GM12878 (cell line): ENCODE measurements at regions not wholly inside any gene's neighbourhood (a gene's known extent, or its start where the extent isn't known, plus 50 kb on each side); places are given as distances from the start of the nearest gene placed in this dataset.
A peak's percentile ranks its signal among the peaks of the same experiment; 100 is the strongest.

Source experiments
- ATAC-seq: fragments of 200-7000 bp; cut with Tn5 transposase; 3 replicates; pipeline ENCODE4 v1.9.1; 2020; ENCODE audit warnings: mild to moderate bottlenecking, moderate library complexity
- BruUV-seq: library from RNA; stranded (reverse); fragments of 400-500 nt; replicated peaks from 2 replicates; lab custom pipeline; 2021; lab: Mats Ljungman, UMichigan
- CTCF ChIA-PET: fragments of 300-600 bp; sonication (Branson Sonifier 250); formaldehyde crosslinking; extraction: SDS; loops from one replicate; lab custom pipeline; 2021; ENCODE audit warnings: inconsistent platforms; lab: Yijun Ruan, JAX
- POLR2A ChIA-PET: fragments of 350-600 bp; formaldehyde crosslinking; extraction: SDS; loops from one replicate; lab custom pipeline; 2021; ENCODE audit warnings: inconsistent platforms; lab: Charles Lee
- RAD21 ChIA-PET: fragments of 300-600 bp; sonication (Branson Sonifier 250); formaldehyde crosslinking; loops from one replicate; lab custom pipeline; 2023; ENCODE audit warnings: antibody characterized with exemption; ENCODE audit not compliant: unreplicated experiment; lab: Charles Lee
- SMC1A ChIA-PET: fragments of 300-600 bp; sonication (Branson Sonifier 250); formaldehyde crosslinking; loops from one replicate; lab custom pipeline; 2023; ENCODE audit not compliant: unreplicated experiment, uncharacterized antibody; lab: Charles Lee
- DNase-seq: peaks from one replicate; pipeline ENCODE4 v3.0.0-alpha.2; 2011; ENCODE audit warnings: low read depth, low spot score
- FAIRE-seq: peaks from 3 replicates; lab custom pipeline; 2011; peaks lifted over from hg19 to GRCh38; lab: Jason Lieb, UNC
- H2AFZ ChIP-seq: 2 replicates; pipeline ENCODE4 v1.6.0; 2011; ENCODE audit warnings: low read depth, low read length, control low read depth; ENCODE audit not compliant: control insufficient read depth
- H3K27ac ChIP-seq: 2 replicates; pipeline ENCODE4 v1.5.1; 2011; ENCODE audit warnings: control low read depth; ENCODE audit not compliant: control insufficient read depth, insufficient read depth
- H3K27me3 ChIP-seq, 2 experiments: replicated peaks in 1 of 2; 2 replicates each; pipeline versions ENCODE4 v1.6.0 to v1.6.1; 2011; ENCODE audit warnings: low read length in 1 of 2; ENCODE audit not compliant: control insufficient read depth in 2 of 2, insufficient read depth in 2 of 2
- H3K36me3 ChIP-seq, 2 experiments: 2 replicates each; pipeline ENCODE4 v1.5.1; 2011; ENCODE audit warnings: low read length in 1 of 2; ENCODE audit not compliant: control insufficient read depth in 2 of 2, insufficient read depth in 2 of 2
- H3K4me1 ChIP-seq: 2 replicates; pipeline ENCODE4 v1.6.1; 2011; ENCODE audit warnings: mild to moderate bottlenecking, low read length, moderate library complexity, mixed read lengths; ENCODE audit not compliant: control insufficient read depth, insufficient read depth
- H3K4me2 ChIP-seq: 2 replicates; pipeline ENCODE4 v1.6.0; 2011; ENCODE audit warnings: control low read depth; ENCODE audit not compliant: control insufficient read depth, insufficient read depth
- H3K4me3 ChIP-seq: fragments of 200-600 bp; sonication (generic); 2 replicates; pipeline ENCODE4 v1.5.1; 2016
- H3K79me2 ChIP-seq: 2 replicates; pipeline ENCODE4 v1.6.0; 2011; ENCODE audit warnings: low read length; ENCODE audit not compliant: control insufficient read depth, insufficient read depth
- H3K9ac ChIP-seq: 2 replicates; pipeline ENCODE4 v1.8.0; 2011; ENCODE audit warnings: low read length, control low read depth, mixed read lengths; ENCODE audit not compliant: control insufficient read depth, insufficient read depth
- H3K9me3 ChIP-seq: replicated peaks from 3 replicates; pipeline ENCODE4 v1.5.1; 2011; ENCODE audit warnings: mild to moderate bottlenecking, low read length; ENCODE audit not compliant: control insufficient read depth, insufficient read depth
- H4K20me1 ChIP-seq: 2 replicates; pipeline ENCODE4 v1.6.0; 2011; ENCODE audit not compliant: control insufficient read depth, insufficient read depth
- BHLHE40 ChIP-seq, 2 experiments: fragments of 450-650 bp in 1 of 2; IDR thresholded peaks; 2 replicates each; pipeline ENCODE4 v1.6.1; 2011 to 2017; ENCODE audit warnings: low read depth in 2 of 2, borderline replicate concordance in 1 of 2, improper control_type of control experiment in 1 of 2, low read length in 1 of 2, mild to moderate bottlenecking in 1 of 2
- CBX5 ChIP-seq: sonication (generic); IDR thresholded peaks from 2 replicates; pipeline ENCODE4 v1.6.1; 2016; ENCODE audit warnings: low read depth, moderate library complexity, mild to moderate bottlenecking, inconsistent platforms
- DPF2 ChIP-seq: fragments of 450-650 bp; IDR thresholded peaks from 2 replicates; pipeline ENCODE4 v1.6.1; 2017; ENCODE audit warnings: mild to moderate bottlenecking
- MTA2 ChIP-seq: fragments of 450-650 bp; IDR thresholded peaks from 2 replicates; pipeline ENCODE4 v1.6.1; 2016; ENCODE audit warnings: low read depth, mild to moderate bottlenecking, moderate library complexity
- NFIC ChIP-seq: IDR thresholded peaks from 2 replicates; pipeline ENCODE4 v1.6.1; 2012; ENCODE audit warnings: low read depth, mild to moderate bottlenecking, inconsistent platforms, low read length, moderate library complexity
- NFXL1 ChIP-seq: fragments of 450-650 bp; IDR thresholded peaks from 2 replicates; pipeline ENCODE4 v1.6.1; 2017; ENCODE audit warnings: antibody characterized with exemption, mild to moderate bottlenecking, borderline replicate concordance
- SIX5 ChIP-seq: IDR thresholded peaks from 2 replicates; pipeline ENCODE4 v1.6.1; 2011; ENCODE audit warnings: mild to moderate bottlenecking, low read depth, low read length, moderate library complexity; ENCODE audit not compliant: severe bottlenecking
- SMAD5 ChIP-seq: IDR thresholded peaks from 2 replicates; pipeline ENCODE4 v1.6.1; 2016; ENCODE audit warnings: antibody characterized with exemption, low read depth
- TCF7 ChIP-seq: IDR thresholded peaks from 2 replicates; pipeline ENCODE4 v1.6.1; 2014; ENCODE audit warnings: antibody characterized with exemption, borderline replicate concordance
- ZSCAN29 ChIP-seq: fragments of 450-650 bp; IDR thresholded peaks from 2 replicates; pipeline ENCODE4 v1.6.1; 2017; ENCODE audit warnings: mild to moderate bottlenecking, moderate library complexity
- WGBS: methylation state at CpG from one replicate; pipeline ENCODE4 v1.1.6; 2016; ENCODE audit warnings: low lambda C conversion rate; ENCODE audit not compliant: insufficient replicate concordance, insufficient coverage; ENCODE audit errors: missing lambda C conversion rate; 5-methylcytosine and 5-hydroxymethylcytosine counted together
- in situ Hi-C: fragments of 300-500 bp; cut with MboI; formaldehyde crosslinking; loops from 9 replicates; pipeline ENCODE4 v1.14.3; 2018; ENCODE audit warnings: mixed read lengths
- intact Hi-C: fragments of 100-400 bp; cut with micrococcal nuclease; formaldehyde crosslinking; loops from one replicate; pipeline ENCODE4 v1.14.2; 2022; ENCODE audit not compliant: unreplicated experiment
- TF ChIP-seq, protein P1 (sequence below): fragments of 450-650 bp; IDR thresholded peaks from 2 replicates; pipeline ENCODE4 v1.6.1; 2017; ENCODE audit warnings: mild to moderate bottlenecking, low read depth, inconsistent platforms; ENCODE audit not compliant: poor library complexity, severe bottlenecking
- TF ChIP-seq, protein P2 (sequence below): IDR thresholded peaks from 2 replicates; pipeline ENCODE4 v1.6.1; 2011; ENCODE audit warnings: borderline replicate concordance, low read depth, mild to moderate bottlenecking, moderate library complexity, low read length; ENCODE audit not compliant: insufficient read depth, poor library complexity, severe bottlenecking

DNA sequence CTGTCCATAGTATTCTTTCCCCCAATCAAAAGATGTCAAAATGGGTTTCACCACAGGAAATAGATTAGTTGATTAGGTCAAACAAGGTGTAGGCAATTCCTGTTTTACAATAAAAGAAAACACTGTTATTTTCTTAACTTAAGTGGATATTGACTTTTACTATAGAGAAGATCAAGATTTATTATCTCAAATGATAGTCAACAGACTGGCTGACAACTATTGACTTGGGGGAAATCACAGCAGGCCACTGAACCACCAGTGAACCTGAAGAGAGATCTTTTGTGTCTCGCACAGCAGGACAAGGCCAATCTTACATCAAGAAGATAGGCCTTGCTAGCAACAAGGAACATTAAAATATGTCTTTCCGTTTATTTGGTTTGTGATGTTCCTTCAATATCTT lies 1187.6 kb downstream of the SI start (continued):
- TF ChIP-seq, protein P1, sequence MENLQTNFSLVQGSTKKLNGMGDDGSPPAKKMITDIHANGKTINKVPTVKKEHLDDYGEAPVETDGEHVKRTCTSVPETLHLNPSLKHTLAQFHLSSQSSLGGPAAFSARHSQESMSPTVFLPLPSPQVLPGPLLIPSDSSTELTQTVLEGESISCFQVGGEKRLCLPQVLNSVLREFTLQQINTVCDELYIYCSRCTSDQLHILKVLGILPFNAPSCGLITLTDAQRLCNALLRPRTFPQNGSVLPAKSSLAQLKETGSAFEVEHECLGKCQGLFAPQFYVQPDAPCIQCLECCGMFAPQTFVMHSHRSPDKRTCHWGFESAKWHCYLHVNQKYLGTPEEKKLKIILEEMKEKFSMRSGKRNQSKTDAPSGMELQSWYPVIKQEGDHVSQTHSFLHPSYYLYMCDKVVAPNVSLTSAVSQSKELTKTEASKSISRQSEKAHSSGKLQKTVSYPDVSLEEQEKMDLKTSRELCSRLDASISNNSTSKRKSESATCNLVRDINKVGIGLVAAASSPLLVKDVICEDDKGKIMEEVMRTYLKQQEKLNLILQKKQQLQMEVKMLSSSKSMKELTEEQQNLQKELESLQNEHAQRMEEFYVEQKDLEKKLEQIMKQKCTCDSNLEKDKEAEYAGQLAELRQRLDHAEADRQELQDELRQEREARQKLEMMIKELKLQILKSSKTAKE: no peak
- no peak for TF ChIP-seq NFIC
- no peak for TF ChIP-seq SMAD5
- TF ChIP-seq ZSCAN29: no peak
- TF ChIP-seq CBX5: no peak
- TF ChIP-seq TCF7: no peak
- no peak for TF ChIP-seq DPF2
- TF ChIP-seq NFXL1: no peak
- no peak for TF ChIP-seq SIX5

GRCh38 chr3:163879172-163879571 lies 1199.1 kb downstream of the SI start:
- H3K79me2 ChIP-seq: no peaks in the 10 kb centered on the region
- POLR2A ChIA-PET: interaction anchor here (1.0 to 1.4 kb wide), 2 partner anchors 25 to 70 kb away, joined by 3 to 4 read pairs; no protein-coding TSS in a partner anchor
- no TSS peak for BruUV-seq
- TF ChIP-seq DPF2 (0 out of 2 replicates have a peak, but pooled peaks have one; percentile 31), BHLHE40 (IDR thresholded peaks at IDR 0.05; ENCODE audit: borderline replicate concordance in 1 of 2, low read depth in 2 of 2, low read length in 1 of 2) (peak in 1 of 2 experiments; percentile 6; a peak in 1 of 4 replicates), MTA2 (peak; percentile 36; the same call in 1 of the 2 replicates)
- TF ChIP-seq, protein P2, sequence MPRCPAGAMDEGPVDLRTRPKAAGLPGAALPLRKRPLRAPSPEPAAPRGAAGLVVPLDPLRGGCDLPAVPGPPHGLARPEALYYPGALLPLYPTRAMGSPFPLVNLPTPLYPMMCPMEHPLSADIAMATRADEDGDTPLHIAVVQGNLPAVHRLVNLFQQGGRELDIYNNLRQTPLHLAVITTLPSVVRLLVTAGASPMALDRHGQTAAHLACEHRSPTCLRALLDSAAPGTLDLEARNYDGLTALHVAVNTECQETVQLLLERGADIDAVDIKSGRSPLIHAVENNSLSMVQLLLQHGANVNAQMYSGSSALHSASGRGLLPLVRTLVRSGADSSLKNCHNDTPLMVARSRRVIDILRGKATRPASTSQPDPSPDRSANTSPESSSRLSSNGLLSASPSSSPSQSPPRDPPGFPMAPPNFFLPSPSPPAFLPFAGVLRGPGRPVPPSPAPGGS: no peak
- TF ChIP-seq, all 136 proteins: peak for 3
- no peak overlapping the region for H3K4me2 ChIP-seq
- H3K9me3 ChIP-seq: no peaks in the 10 kb centered on the region; the same call in 2 of the 3 replicates
- FAIRE-seq (no peak), ATAC-seq (peak; percentile 95), DNase-seq (peak; percentile 25)
- H3K27me3 ChIP-seq: no peaks in the 10 kb centered on the region
- no peaks in the 10 kb centered on the region for H3K36me3 ChIP-seq
- no peak overlapping the region for H3K27ac ChIP-seq
- WGBS: 31% methylated on average over 4 of the region's 4 CpGs
- H3K4me3 ChIP-seq: no peak overlapping the region
- SMC1A ChIA-PET: interaction anchor here (0.9 to 1.1 kb wide), 3 partner anchors 9 to 66 kb away, joined by 3 to 4 read pairs (median 3); no protein-coding TSS in a partner anchor
- no peaks in the 10 kb centered on the region for H3K4me1 ChIP-seq
- in situ Hi-C loops: no loop called here
- CTCF ChIA-PET: interaction anchor here (1.0 kb wide), 1 partner anchor 9 kb away, joined by 3 read pairs; no protein-coding TSS in a partner anchor
- no peak overlapping the region for H3K9ac ChIP-seq
- no peaks in the 10 kb centered on the region for H4K20me1 ChIP-seq
- RAD21 ChIA-PET: interaction anchor here (1.1 kb wide), 1 partner anchor 70 kb away, joined by 4 read pairs; no protein-coding TSS in a partner anchor
- H2AFZ ChIP-seq: no peak overlapping the region
- intact Hi-C loops: loop anchor here (2.0 kb wide), 1 partner anchor 70 kb away; no protein-coding TSS in a partner anchor
